ENCODE measurements at regions not wholly inside any gene's neighbourhood (a gene's known extent, or its start where the extent isn't known, plus 50 kb on each side); places are given as distances from the start of the nearest gene placed in this dataset.

GRCh38 chr1:223445402-223445801 is 52.2 kb downstream of the CCDC185 start:
- no peak for ATAC-seq
- intact Hi-C loops (cut with DNase I): no loop called here

GRCh38 chr1:223453902-223454301 is 60.7 kb downstream of the CCDC185 start:
- Histone ChIP-seq H3K27me3 (ENCODE audit: insufficient read depth in 3 of 3, low read length in 2 of 3) (no peaks in the 10 kb centered on the region), H3K9me3 (no peaks in the 10 kb centered on the region), H3K4me3 (no peak overlapping the region), H3K36me3 (ENCODE audit: insufficient read depth in 1 of 2, low read depth in 1 of 2) (no peaks in the 10 kb centered on the region), H3K27ac (no peak overlapping the region), H3K4me1 (no peaks in the 10 kb centered on the region)
- WGBS, 3 donors: 90 to 94% (median 94%) methylated on average over 4 of the region's 4 CpGs
- intact Hi-C loops (cut with DNase I): no loop called here
- TF ChIP-seq CTCF (IDR thresholded peaks at IDR 0.05): no peak
- DNase-seq: no peak
- ATAC-seq: no peak

More at GRCh38 chr1:223445402-223445801, 52.2 kb downstream of the CCDC185 start:
- Histone ChIP-seq H3K9me3 (no peaks in the 10 kb centered on the region), H3K4me3 (no peak overlapping the region), H3K27me3 (ENCODE audit: insufficient read depth in 3 of 3, low read length in 2 of 3) (no peaks in the 10 kb centered on the region), H3K36me3 (ENCODE audit: insufficient read depth in 1 of 2, low read depth in 1 of 2) (no peaks in the 10 kb centered on the region), H3K4me1 (no peaks in the 10 kb centered on the region), H3K27ac (no peak overlapping the region)
- WGBS, 3 donors: 68 to 77% (median 73%) methylated on average over 2 of the region's 2 CpGs
- no peak for DNase-seq
- TF ChIP-seq CTCF (IDR thresholded peaks at IDR 0.05): no peak

GRCh38 chr1:223454959-223455358 is 61.7 kb downstream of the CCDC185 start:
- WGBS, 3 donors: 67 to 95% (median 89%) methylated on average over 2 of the region's 2 CpGs
- Histone ChIP-seq H3K9me3 (no peaks in the 10 kb centered on the region), H3K4me3 (no peak overlapping the region), H3K4me1 (no peaks in the 10 kb centered on the region), H3K27ac (no peak overlapping the region), H3K36me3 (ENCODE audit: insufficient read depth in 1 of 2, low read depth in 1 of 2) (no peaks in the 10 kb centered on the region), H3K27me3 (ENCODE audit: insufficient read depth in 3 of 3, low read length in 2 of 3) (no peaks in the 10 kb centered on the region)
- DNase-seq (no peak), ATAC-seq (no peak)
- intact Hi-C loops (cut with DNase I): no loop called here
- TF ChIP-seq CTCF (IDR thresholded peaks at IDR 0.05): no peak

GRCh38 chr1:223455470-223455869 is 62.3 kb downstream of the CCDC185 start:
- 14 to 41% (median 33%) methylated on average over 1 of the region's 1 CpG for WGBS, 3 donors
- H3K4me1 ChIP-seq: no peaks in the 10 kb centered on the region
- H3K27ac ChIP-seq: no peak overlapping the region
- no peaks in the 10 kb centered on the region for H3K36me3 ChIP-seq (ENCODE audit: insufficient read depth in 1 of 2, low read depth in 1 of 2)
- H3K4me3 ChIP-seq: no peak overlapping the region
- no peak for DNase-seq
- peak in 1 of 4 donors; percentile 67 for ATAC-seq
- intact Hi-C loops (cut with DNase I): no loop called here
- H3K9me3 ChIP-seq: no peaks in the 10 kb centered on the region
- no peak for TF ChIP-seq CTCF (IDR thresholded peaks at IDR 0.05)
- no peaks in the 10 kb centered on the region for H3K27me3 ChIP-seq (ENCODE audit: insufficient read depth in 3 of 3, low read length in 2 of 3)

- no peak for TF ChIP-seq CTCF (IDR thresholded peaks at IDR 0.05)
- intact Hi-C loops (cut with DNase I): no loop called here
- 54 to 71% (median 70%) methylated on average over 4 of the region's 4 CpGs for WGBS, 3 donors
Measured at GRCh38 chr1:223456747-223457146, 63.5 kb downstream of the CCDC185 start.

More at GRCh38 chr1:223456747-223457146, 63.5 kb downstream of the CCDC185 start:
- H3K4me3 ChIP-seq: no peak overlapping the region
- H3K27me3 ChIP-seq (ENCODE audit: insufficient read depth in 3 of 3, low read length in 2 of 3): no peaks in the 10 kb centered on the region
- no peak overlapping the region for H3K27ac ChIP-seq
- H3K4me1 ChIP-seq: no peaks in the 10 kb centered on the region
- H3K9me3 ChIP-seq: no peaks in the 10 kb centered on the region
- ATAC-seq (no peak), DNase-seq (no peak)
- H3K36me3 ChIP-seq (ENCODE audit: insufficient read depth in 1 of 2, low read depth in 1 of 2): no peaks in the 10 kb centered on the region

All from psoas muscle (tissue), 7 donors.